ENCODE measurements at regions not wholly inside any gene's neighbourhood (a gene's known extent, or its start where the extent isn't known, plus 50 kb on each side); places are given as distances from the start of the nearest gene placed in this dataset.

DNA sequence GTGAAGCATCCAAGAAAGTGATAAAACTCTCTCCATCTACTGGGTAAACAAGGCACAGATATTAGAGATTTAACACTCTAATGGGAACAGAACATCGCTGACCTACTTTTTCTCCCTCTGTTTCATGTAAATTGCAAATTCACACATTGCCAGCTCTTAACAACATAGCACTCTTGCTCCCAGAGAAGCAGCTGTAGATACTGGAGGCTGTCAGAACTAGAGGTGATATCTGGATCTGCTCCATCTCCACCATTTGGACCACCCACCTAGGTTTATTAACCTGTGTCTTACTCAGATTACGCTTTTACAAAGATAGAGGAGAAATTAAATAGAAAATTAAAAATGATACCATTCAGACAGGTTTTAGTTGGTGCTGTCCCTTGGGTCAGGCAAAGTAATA, 289.1 kb upstream of the CRBN start:
- DNase-seq (ENCODE audit: low spot score in 2 of 2) = no peak
- TF ChIP-seq POLR2A (IDR thresholded peaks at IDR 0.05) (no peak), EP300 (IDR thresholded peaks at IDR 0.05) (no peak), POLR2AphosphoS5 (IDR thresholded peaks at IDR 0.05) (no peak)
- TF ChIP-seq, protein P1, sequence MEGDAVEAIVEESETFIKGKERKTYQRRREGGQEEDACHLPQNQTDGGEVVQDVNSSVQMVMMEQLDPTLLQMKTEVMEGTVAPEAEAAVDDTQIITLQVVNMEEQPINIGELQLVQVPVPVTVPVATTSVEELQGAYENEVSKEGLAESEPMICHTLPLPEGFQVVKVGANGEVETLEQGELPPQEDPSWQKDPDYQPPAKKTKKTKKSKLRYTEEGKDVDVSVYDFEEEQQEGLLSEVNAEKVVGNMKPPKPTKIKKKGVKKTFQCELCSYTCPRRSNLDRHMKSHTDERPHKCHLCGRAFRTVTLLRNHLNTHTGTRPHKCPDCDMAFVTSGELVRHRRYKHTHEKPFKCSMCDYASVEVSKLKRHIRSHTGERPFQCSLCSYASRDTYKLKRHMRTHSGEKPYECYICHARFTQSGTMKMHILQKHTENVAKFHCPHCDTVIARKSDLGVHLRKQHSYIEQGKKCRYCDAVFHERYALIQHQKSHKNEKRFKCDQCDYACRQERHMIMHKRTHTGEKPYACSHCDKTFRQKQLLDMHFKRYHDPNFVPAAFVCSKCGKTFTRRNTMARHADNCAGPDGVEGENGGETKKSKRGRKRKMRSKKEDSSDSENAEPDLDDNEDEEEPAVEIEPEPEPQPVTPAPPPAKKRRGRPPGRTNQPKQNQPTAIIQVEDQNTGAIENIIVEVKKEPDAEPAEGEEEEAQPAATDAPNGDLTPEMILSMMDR (IDR thresholded peaks at IDR 0.05) = no peak
- no peaks in the 10 kb centered on the region for H3K9me3 ChIP-seq
- H3K4me1 ChIP-seq = no peaks in the 10 kb centered on the region
- WGBS = 91% methylated on average over 2 of the region's 2 CpGs
- no peak overlapping the region for H3K4me3 ChIP-seq
- H3K27ac ChIP-seq = no peak overlapping the region
- H3K36me3 ChIP-seq = no peaks in the 10 kb centered on the region
- H3K27me3 ChIP-seq = no peaks in the 10 kb centered on the region

DNA sequence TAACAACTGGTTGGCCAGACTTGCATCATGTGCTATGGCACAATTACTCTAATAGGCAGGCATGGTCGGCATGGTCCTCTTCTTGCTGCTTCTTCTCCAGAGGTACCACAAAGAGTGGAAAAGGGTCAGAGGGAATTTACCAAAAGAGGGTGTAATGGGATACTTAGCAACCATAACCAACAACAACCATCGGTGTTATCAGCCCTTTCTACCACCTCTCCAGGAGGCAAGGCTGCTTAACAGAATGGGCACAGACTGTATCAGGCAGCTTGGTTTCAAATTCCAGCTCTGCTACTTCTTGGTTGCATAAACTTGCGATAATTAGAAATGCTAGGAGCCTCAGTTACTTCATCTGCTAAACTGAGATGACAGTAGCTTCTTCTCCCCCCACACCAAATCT, 284.6 kb upstream of the CRBN start:
- Histone ChIP-seq H3K9me3 (no peaks in the 10 kb centered on the region), H3K36me3 (no peaks in the 10 kb centered on the region), H3K4me1 (no peaks in the 10 kb centered on the region), H3K27me3 (no peaks in the 10 kb centered on the region), H3K27ac (no peak overlapping the region), H3K4me3 (no peak overlapping the region)
- WGBS = 87% methylated on average over 3 of the region's 3 CpGs
- TF ChIP-seq, protein P1 (IDR thresholded peaks at IDR 0.05) = no peak
- TF ChIP-seq EP300 (IDR thresholded peaks at IDR 0.05) = no peak
- TF ChIP-seq POLR2A (IDR thresholded peaks at IDR 0.05) = no peak
- no peak for TF ChIP-seq POLR2AphosphoS5 (IDR thresholded peaks at IDR 0.05)
- DNase-seq (ENCODE audit: low spot score in 2 of 2) = no peak

DNA sequence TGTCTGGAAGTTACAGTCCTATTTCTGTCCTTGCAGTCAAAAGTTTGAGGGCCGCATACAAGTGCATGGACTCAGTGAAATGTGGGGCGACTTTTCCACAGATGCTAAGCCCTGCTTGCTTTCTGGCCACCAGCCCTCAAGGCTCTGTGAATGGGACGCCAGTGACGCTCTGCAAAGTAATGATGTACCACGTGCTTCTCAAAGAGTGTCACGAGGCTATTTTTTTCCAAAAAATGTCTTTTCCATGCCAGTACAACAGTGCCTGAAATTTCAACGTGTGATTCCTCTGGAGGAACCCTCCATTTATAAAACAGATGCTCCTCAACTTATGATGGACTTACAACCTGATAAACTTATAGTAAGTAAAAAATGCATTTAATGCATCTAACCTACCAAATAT, 281.8 kb upstream of the CRBN start:
- Histone ChIP-seq H3K27ac (no peak overlapping the region), H3K27me3 (no peaks in the 10 kb centered on the region), H3K9me3 (no peaks in the 10 kb centered on the region), H3K4me3 (no peak overlapping the region), H3K4me1 (no peaks in the 10 kb centered on the region), H3K36me3 (no peaks in the 10 kb centered on the region)
- DNase-seq (ENCODE audit: low spot score in 2 of 2) = no peak
- TF ChIP-seq EP300 (IDR thresholded peaks at IDR 0.05) (no peak), POLR2AphosphoS5 (IDR thresholded peaks at IDR 0.05) (no peak), POLR2A (IDR thresholded peaks at IDR 0.05) (no peak)
- TF ChIP-seq, protein P1 (IDR thresholded peaks at IDR 0.05) = no peak
- WGBS = 83% methylated on average over 7 of the region's 7 CpGs

DNA sequence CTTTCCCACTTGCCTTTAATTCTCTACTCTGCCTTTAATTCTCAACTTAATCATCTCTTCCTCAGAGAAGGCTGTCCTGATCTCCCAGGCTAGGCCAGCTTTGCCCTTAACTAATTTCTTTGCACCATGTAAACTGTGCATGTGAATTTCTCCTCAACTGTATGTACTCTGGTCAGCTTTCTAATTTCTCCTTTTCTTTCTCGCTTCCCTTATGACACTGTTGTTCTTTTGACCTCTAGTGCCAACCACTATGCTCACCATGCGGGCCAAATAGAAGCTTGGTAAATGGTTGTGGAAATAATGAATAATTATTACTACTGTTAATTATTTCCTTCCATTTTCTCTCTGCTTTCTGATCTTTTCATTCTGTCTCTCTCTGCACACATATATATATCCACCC, 269.0 kb upstream of the CRBN start:
- DNase-seq (ENCODE audit: low spot score in 2 of 2) = no peak
- H3K27me3 ChIP-seq = no peaks in the 10 kb centered on the region
- H3K27ac ChIP-seq = no peak overlapping the region
- H3K9me3 ChIP-seq = no peaks in the 10 kb centered on the region
- TF ChIP-seq, protein P1 (IDR thresholded peaks at IDR 0.05) = no peak
- no peak for TF ChIP-seq EP300 (IDR thresholded peaks at IDR 0.05)
- TF ChIP-seq POLR2AphosphoS5 (IDR thresholded peaks at IDR 0.05) = no peak
- TF ChIP-seq POLR2A (IDR thresholded peaks at IDR 0.05) = no peak
- no peak overlapping the region for H3K4me3 ChIP-seq
- H3K4me1 ChIP-seq = no peaks in the 10 kb centered on the region
- no peaks in the 10 kb centered on the region for H3K36me3 ChIP-seq
- WGBS = 98% methylated on average over 2 of the region's 2 CpGs

DNA sequence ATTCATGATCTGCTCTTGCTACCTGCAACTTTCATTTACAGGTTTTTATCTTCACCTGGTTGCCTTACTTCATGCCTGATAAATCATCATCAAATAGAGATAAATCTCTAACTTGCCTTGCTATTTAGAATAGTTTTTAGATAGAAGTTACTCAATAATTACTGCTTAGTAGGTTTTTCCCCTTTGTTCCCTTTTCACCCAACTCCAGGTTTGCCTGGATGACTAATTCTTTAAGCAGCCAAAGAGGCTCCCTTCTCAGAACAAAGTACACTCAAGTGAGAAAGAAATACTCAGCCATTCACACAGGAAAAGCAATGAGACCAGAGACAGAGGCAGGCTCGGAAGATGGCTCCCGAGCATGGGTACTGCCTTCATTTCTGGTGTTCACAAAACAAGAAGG, 268.1 kb upstream of the CRBN start:
- 87% methylated on average over 2 of the region's 2 CpGs for WGBS
- no peak for DNase-seq (ENCODE audit: low spot score in 2 of 2)
- H3K27ac ChIP-seq = no peak overlapping the region
- no peaks in the 10 kb centered on the region for H3K27me3 ChIP-seq
- H3K4me1 ChIP-seq = no peaks in the 10 kb centered on the region
- TF ChIP-seq EP300 (IDR thresholded peaks at IDR 0.05) (no peak), POLR2A (IDR thresholded peaks at IDR 0.05) (no peak), POLR2AphosphoS5 (IDR thresholded peaks at IDR 0.05) (no peak)
- TF ChIP-seq, protein P1 (IDR thresholded peaks at IDR 0.05) = no peak
- H3K9me3 ChIP-seq = no peaks in the 10 kb centered on the region
- H3K36me3 ChIP-seq = no peaks in the 10 kb centered on the region
- no peak overlapping the region for H3K4me3 ChIP-seq
